HepG2 (cell line): ENCODE measurements at regions not wholly inside any gene's neighbourhood (a gene's known extent, or its start where the extent isn't known, plus 50 kb on each side); places are given as distances from the start of the nearest gene placed in this dataset.

Experiments used
- ATAC-seq: fragments of 200-7000 bp; cut with Tn5 transposase; 3 replicates; pipeline ENCODE4 v1.9.1; 2020; ENCODE audit warnings: mild to moderate bottlenecking, moderate library complexity
- BruUV-seq: library from RNA; stranded (reverse); fragments of 400-500 nt; replicated peaks from 2 replicates; lab custom pipeline; 2021; lab: Mats Ljungman, UMichigan
- CTCF ChIA-PET: fragments of 300-600 bp; formaldehyde crosslinking; extraction: SDS; loops from one replicate; lab custom pipeline; 2021; ENCODE audit warnings: low total read pairs, inconsistent platforms, low intra/inter-chr PET ratio; lab: Yijun Ruan, JAX
- POLR2A ChIA-PET: fragments of 350-600 bp; sonication (Branson Sonifier 250); formaldehyde crosslinking; loops from one replicate; lab custom pipeline; 2020; ENCODE audit warnings: antibody characterized with exemption, inconsistent platforms; lab: Yijun Ruan, JAX
- DNase-seq: peaks from one replicate; pipeline ENCODE4 v3.0.0-alpha.2; 2015; ENCODE audit warnings: low spot score
- FAIRE-seq: peaks from 3 replicates; lab custom pipeline; 2011; peaks lifted over from hg19 to GRCh38; lab: Jason Lieb, UNC
- H2AFZ ChIP-seq: one replicate; pipeline ENCODE4 v1.6.1; 2011; ENCODE audit warnings: low read length, inconsistent platforms
- H3K27ac ChIP-seq: fragments of 300-600 bp; 3 replicates; pipeline ENCODE4 v1.8.0; 2011; ENCODE audit warnings: mixed run types, mild to moderate bottlenecking, mixed read lengths, low read length, inconsistent platforms; ENCODE audit not compliant: insufficient read depth; ENCODE audit errors: extremely low read length
- H3K27me3 ChIP-seq, 2 experiments: fragments of 200-600 bp in 1 of 2; 2 replicates in 1 of 2; 3 replicates in 1 of 2; pipeline versions ENCODE4 v1.6.0 to v1.8.0; 2011; ENCODE audit warnings: low read length in 2 of 2, mild to moderate bottlenecking in 2 of 2, moderate library complexity in 2 of 2, inconsistent platforms in 1 of 2; ENCODE audit not compliant: insufficient read depth in 2 of 2, control insufficient read depth in 1 of 2
- H3K36me3 ChIP-seq, 2 experiments: fragments of 200-600 bp in 1 of 2; replicated peaks in 1 of 2; 2 replicates in 1 of 2; 3 replicates in 1 of 2; pipeline versions ENCODE4 v1.5.1 to v1.8.0; 2011; ENCODE audit warnings: low read length in 2 of 2, inconsistent platforms in 1 of 2; ENCODE audit not compliant: insufficient read depth in 2 of 2, control insufficient read depth in 1 of 2
- H3K4me1 ChIP-seq: 2 replicates; pipeline ENCODE4 v1.5.1; 2012; ENCODE audit warnings: low read length, inconsistent platforms; ENCODE audit not compliant: insufficient read depth
- H3K4me2 ChIP-seq: 2 replicates; pipeline ENCODE4 v1.6.0; 2011; ENCODE audit warnings: low read depth, low read length, inconsistent platforms
- H3K4me3 ChIP-seq, 3 experiments: fragments of 200-600 bp in 1 of 3; sonication (generic), shearing (Covaris generic) in 1 of 3; replicated peaks in 1 of 3; 2 replicates each; pipeline ENCODE4 v1.5.1; 2011 to 2016; ENCODE audit warnings: low read length in 3 of 3, inconsistent platforms in 2 of 3, low read depth in 2 of 3, mild to moderate bottlenecking in 2 of 3, control low read depth in 1 of 3, mixed read lengths in 1 of 3; ENCODE audit not compliant: insufficient read depth in 1 of 3
- H3K79me2 ChIP-seq: one replicate; pipeline ENCODE4 v1.6.1; 2011; ENCODE audit warnings: low read length, inconsistent platforms; ENCODE audit not compliant: insufficient read depth
- H3K9ac ChIP-seq: 2 replicates; pipeline ENCODE4 v1.6.0; 2011; ENCODE audit warnings: mild to moderate bottlenecking, low read depth, low read length, inconsistent platforms; ENCODE audit not compliant: insufficient read depth
- H3K9me3 ChIP-seq: 2 replicates; pipeline ENCODE4 v1.5.1; 2012; ENCODE audit warnings: mild to moderate bottlenecking, low read length
- H4K20me1 ChIP-seq: 2 replicates; pipeline ENCODE4 v1.6.0; 2011; ENCODE audit warnings: inconsistent platforms, mild to moderate bottlenecking, low read length, moderate library complexity; ENCODE audit not compliant: insufficient read depth
- FOXO1 ChIP-seq: sonication (generic); formaldehyde crosslinking; IDR thresholded peaks from 2 replicates; pipeline ENCODE4 v1.4.0; 2020; ENCODE audit warnings: missing genetic modification reagents
- HNF1A ChIP-seq, 2 experiments: sonication (generic) in 1 of 2; formaldehyde crosslinking in 1 of 2; IDR thresholded peaks; 2 replicates each; pipeline versions ENCODE4 v1.4.0 to v1.6.1; 2016 to 2020; ENCODE audit warnings: borderline replicate concordance in 1 of 2, low read depth in 1 of 2, mild to moderate bottlenecking in 1 of 2, missing genetic modification reagents in 1 of 2
- MAFG ChIP-seq: sonication (generic); formaldehyde crosslinking; IDR thresholded peaks from 2 replicates; pipeline ENCODE4 v1.5.1; 2020; ENCODE audit warnings: mild to moderate bottlenecking, missing genetic modification reagents
- MIXL1 ChIP-seq: IDR thresholded peaks from 2 replicates; pipeline ENCODE4 v1.6.1; 2016
- REL ChIP-seq: sonication (generic); formaldehyde crosslinking; conservative IDR thresholded peaks from 2 replicates; pipeline ENCODE4 v1.8.0; 2022; ENCODE audit warnings: mild to moderate bottlenecking, missing genetic modification reagents, moderate library complexity
- STAT6 ChIP-seq: sonication (generic); formaldehyde crosslinking; IDR thresholded peaks from 2 replicates; pipeline ENCODE4 v1.4.0; 2020; ENCODE audit warnings: missing genetic modification reagents, mild to moderate bottlenecking, borderline replicate concordance
- ZKSCAN8 ChIP-seq: IDR thresholded peaks from 2 replicates; pipeline ENCODE4 v1.6.1; 2016; ENCODE audit warnings: borderline replicate concordance, missing genetic modification reagents, missing compliant biosample characterization
- ZNF496 ChIP-seq: sonication (generic); formaldehyde crosslinking; IDR thresholded peaks from 2 replicates; pipeline ENCODE4 v1.8.1; 2023; ENCODE audit warnings: mild to moderate bottlenecking, moderate library complexity, missing genetic modification reagents; ENCODE audit not compliant: insufficient replicate concordance
- ZNF558 ChIP-seq: sonication (generic); formaldehyde crosslinking; IDR thresholded peaks from 2 replicates; pipeline ENCODE4 v1.9.0; 2022; ENCODE audit warnings: mild to moderate bottlenecking, missing genetic modification reagents, borderline replicate concordance
- ZNF629 ChIP-seq: sonication (generic); formaldehyde crosslinking; conservative IDR thresholded peaks from 2 replicates; pipeline ENCODE4 v1.5.0; 2020; ENCODE audit warnings: missing genetic modification reagents
- ZNF746 ChIP-seq: sonication (generic); formaldehyde crosslinking; IDR thresholded peaks from 2 replicates; pipeline ENCODE4 v1.8.0; 2022; ENCODE audit warnings: mild to moderate bottlenecking, missing genetic modification reagents
- WGBS: methylation state at CpG from one replicate; pipeline ENCODE4 v1.1.6; 2017; ENCODE audit warnings: low lambda C conversion rate; 5-methylcytosine and 5-hydroxymethylcytosine counted together
- in situ Hi-C: cut with HindIII; loops from 2 replicates; pipeline ENCODE4 v1.10.0; 2017; ENCODE audit warnings: low pct_unique_long_range_greater_than_20kb; ENCODE audit not compliant: extremely low pct_ligation_motif_present
- intact Hi-C: fragments of 100-400 bp; cut with micrococcal nuclease; formaldehyde crosslinking; loops from one replicate; pipeline ENCODE4 v1.10.0; 2022; ENCODE audit not compliant: unreplicated experiment
- TF ChIP-seq, protein P1 (sequence below): IDR thresholded peaks from 2 replicates; pipeline ENCODE4 v1.6.1; 2016; ENCODE audit warnings: missing compliant biosample characterization, missing genetic modification reagents, borderline replicate concordance
- TF ChIP-seq, protein P2 (sequence below): sonication (generic); formaldehyde crosslinking; IDR thresholded peaks from 2 replicates; pipeline ENCODE4 v1.4.0; 2020; ENCODE audit warnings: missing genetic modification reagents

GRCh38 chr18:37672932-37673595 lies 107.5 kb upstream of the CELF4 start (continued):
- TF ChIP-seq ZKSCAN8 (CRISPR knock-in tag): no peak
- no peak for TF ChIP-seq FOXO1

- no peaks in the 10 kb centered on the region for H3K79me2 ChIP-seq
- BruUV-seq: no TSS peak
- H3K4me1 ChIP-seq: no peaks in the 10 kb centered on the region
- no peak for DNase-seq
- H3K4me3 ChIP-seq: no peak overlapping the region
- no peak overlapping the region for H2AFZ ChIP-seq
- H4K20me1 ChIP-seq: no peaks in the 10 kb centered on the region
- ChIA-PET POLR2A (no interaction called here), CTCF (no interaction called here)
- H3K36me3 ChIP-seq: no peaks in the 10 kb centered on the region
- in situ Hi-C loops (no loop called here), intact Hi-C loops (no loop called here)
- 0 out of 5 replicates have a peak, but pooled peaks cover 0 to 3% of the 10 kb centered on the region in 2 experiments for H3K27me3 ChIP-seq
- 0% methylated on average over 1 of the region's 2 CpGs for WGBS
- ATAC-seq: no peak
- H3K9ac ChIP-seq: no peak overlapping the region
- H3K9me3 ChIP-seq: no peaks in the 10 kb centered on the region
- no peak for FAIRE-seq
- H3K4me2 ChIP-seq: no peak overlapping the region
- no peak overlapping the region for H3K27ac ChIP-seq
- TF ChIP-seq ZNF746 (CRISPR knock-in tag): no peak
- no peak for TF ChIP-seq ZNF629
- TF ChIP-seq MAFG: no peak
- TF ChIP-seq STAT6: no peak
- no peak for TF ChIP-seq ZNF558 (CRISPR knock-in tag)
- no peak for TF ChIP-seq ZNF496 (CRISPR knock-in tag)
- no peak for TF ChIP-seq REL (CRISPR knock-in tag)
- TF ChIP-seq MIXL1: no peak
- TF ChIP-seq, protein P1, sequence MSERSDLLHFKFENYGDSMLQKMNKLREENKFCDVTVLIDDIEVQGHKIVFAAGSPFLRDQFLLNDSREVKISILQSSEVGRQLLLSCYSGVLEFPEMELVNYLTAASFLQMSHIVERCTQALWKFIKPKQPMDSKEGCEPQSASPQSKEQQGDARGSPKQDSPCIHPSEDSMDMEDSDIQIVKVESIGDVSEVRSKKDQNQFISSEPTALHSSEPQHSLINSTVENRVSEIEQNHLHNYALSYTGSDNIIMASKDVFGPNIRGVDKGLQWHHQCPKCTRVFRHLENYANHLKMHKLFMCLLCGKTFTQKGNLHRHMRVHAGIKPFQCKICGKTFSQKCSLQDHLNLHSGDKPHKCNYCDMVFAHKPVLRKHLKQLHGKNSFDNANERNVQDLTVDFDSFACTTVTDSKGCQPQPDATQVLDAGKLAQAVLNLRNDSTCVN (CRISPR knock-in tag): no peak
- TF ChIP-seq, protein P2, sequence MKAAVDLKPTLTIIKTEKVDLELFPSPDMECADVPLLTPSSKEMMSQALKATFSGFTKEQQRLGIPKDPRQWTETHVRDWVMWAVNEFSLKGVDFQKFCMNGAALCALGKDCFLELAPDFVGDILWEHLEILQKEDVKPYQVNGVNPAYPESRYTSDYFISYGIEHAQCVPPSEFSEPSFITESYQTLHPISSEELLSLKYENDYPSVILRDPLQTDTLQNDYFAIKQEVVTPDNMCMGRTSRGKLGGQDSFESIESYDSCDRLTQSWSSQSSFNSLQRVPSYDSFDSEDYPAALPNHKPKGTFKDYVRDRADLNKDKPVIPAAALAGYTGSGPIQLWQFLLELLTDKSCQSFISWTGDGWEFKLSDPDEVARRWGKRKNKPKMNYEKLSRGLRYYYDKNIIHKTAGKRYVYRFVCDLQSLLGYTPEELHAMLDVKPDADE (CRISPR knock-in tag): no peak
- TF ChIP-seq HNF1A (IDR thresholded peaks at IDR 0.05; ENCODE audit: low read depth): no peak
- TF ChIP-seq HNF1A (CRISPR knock-in tag; IDR thresholded peaks at IDR 0.05; ENCODE audit: borderline replicate concordance): no peak
Measured at GRCh38 chr18:37672001-37672400, 106.4 kb upstream of the CELF4 start.
